Thyroid gland (tissue), 4 donors: ENCODE measurements at regions not wholly inside any gene's neighbourhood (a gene's known extent, or its start where the extent isn't known, plus 50 kb on each side); places are given as distances from the start of the nearest gene placed in this dataset.

Experiments used
- POLR2A ChIP-seq, 2 donors: fragments of 450-650 bp; IDR thresholded peaks; one replicate each; pipeline ENCODE4 v1.6.1; 2017; ENCODE audit warnings: antibody characterized with exemption in 2 of 2, mild to moderate bottlenecking in 2 of 2, moderate library complexity in 1 of 2
- TF ChIP-seq, protein P1 (sequence below), 6 experiments: fragments of 200-600 bp in 3 of 6; fragments of 450-650 bp in 3 of 6; sonication (generic) in 3 of 6; IDR thresholded peaks; one replicate each; pipeline ENCODE4 v1.5.1; 2016 to 2019; ENCODE audit warnings: antibody characterized with exemption in 6 of 6, mild to moderate bottlenecking in 2 of 6, inconsistent platforms in 1 of 6, moderate library complexity in 1 of 6

DNA sequence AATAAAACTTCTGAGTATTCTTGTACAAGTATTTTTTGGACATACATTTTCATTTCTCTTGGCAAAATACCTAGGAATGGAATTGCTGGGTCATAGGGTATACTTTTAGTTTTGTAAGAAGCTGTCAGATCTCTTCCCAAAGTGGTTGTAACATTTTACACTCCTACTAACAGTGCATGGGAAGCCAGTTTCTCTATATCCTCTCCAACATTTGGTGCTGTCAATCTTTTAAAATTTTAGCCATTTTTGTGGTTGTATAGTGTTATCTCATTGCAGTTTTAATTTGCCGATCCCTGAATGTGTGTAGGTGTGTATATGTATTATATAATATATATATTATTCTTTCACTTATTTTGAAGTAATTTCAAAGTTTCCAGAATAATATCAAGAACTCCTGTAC lies 63.1 kb upstream of the TMEM178A start:
- TF ChIP-seq, protein P1, sequence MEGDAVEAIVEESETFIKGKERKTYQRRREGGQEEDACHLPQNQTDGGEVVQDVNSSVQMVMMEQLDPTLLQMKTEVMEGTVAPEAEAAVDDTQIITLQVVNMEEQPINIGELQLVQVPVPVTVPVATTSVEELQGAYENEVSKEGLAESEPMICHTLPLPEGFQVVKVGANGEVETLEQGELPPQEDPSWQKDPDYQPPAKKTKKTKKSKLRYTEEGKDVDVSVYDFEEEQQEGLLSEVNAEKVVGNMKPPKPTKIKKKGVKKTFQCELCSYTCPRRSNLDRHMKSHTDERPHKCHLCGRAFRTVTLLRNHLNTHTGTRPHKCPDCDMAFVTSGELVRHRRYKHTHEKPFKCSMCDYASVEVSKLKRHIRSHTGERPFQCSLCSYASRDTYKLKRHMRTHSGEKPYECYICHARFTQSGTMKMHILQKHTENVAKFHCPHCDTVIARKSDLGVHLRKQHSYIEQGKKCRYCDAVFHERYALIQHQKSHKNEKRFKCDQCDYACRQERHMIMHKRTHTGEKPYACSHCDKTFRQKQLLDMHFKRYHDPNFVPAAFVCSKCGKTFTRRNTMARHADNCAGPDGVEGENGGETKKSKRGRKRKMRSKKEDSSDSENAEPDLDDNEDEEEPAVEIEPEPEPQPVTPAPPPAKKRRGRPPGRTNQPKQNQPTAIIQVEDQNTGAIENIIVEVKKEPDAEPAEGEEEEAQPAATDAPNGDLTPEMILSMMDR (IDR thresholded peaks at IDR 0.05) = no peak
- TF ChIP-seq POLR2A (IDR thresholded peaks at IDR 0.05) = no peak
